Gastrocnemius medialis (tissue), 4 donors: ENCODE measurements at regions not wholly inside any gene's neighbourhood (a gene's known extent, or its start where the extent isn't known, plus 50 kb on each side); places are given as distances from the start of the nearest gene placed in this dataset.

Experiments used
- ATAC-seq, 2 donors: fragments of 150-250 bp; one replicate each; pipeline ENCODE4 v1.9.1; 2016
- DNase-seq, 2 donors: peaks; one replicate each; pipeline ENCODE4 v3.0.0-alpha.2; 2019
- H3K27ac ChIP-seq, 4 donors: fragments of 200-600 bp; sonication (generic); 1 replicate in 1 of 4; 2 replicates in 3 of 4; pipeline ENCODE4 v1.5.1; 2016 to 2018; ENCODE audit warnings: mild to moderate bottlenecking in 2 of 4, moderate library complexity in 1 of 4
- H3K27me3 ChIP-seq, 3 donors: fragments of 200-600 bp; sonication (generic) in 2 of 3; 1 replicate in 1 of 3; 2 replicates in 2 of 3; pipeline versions ENCODE4 v1.5.1 to v1.6.0; 2016 to 2019; ENCODE audit warnings: mild to moderate bottlenecking in 1 of 3, moderate library complexity in 1 of 3
- H3K36me3 ChIP-seq, 2 donors: fragments of 200-600 bp; sonication (generic) in 1 of 2; one replicate each; pipeline ENCODE4 v1.5.1; 2017 to 2018
- H3K4me1 ChIP-seq, 2 donors: fragments of 200-600 bp; sonication (generic) in 1 of 2; one replicate each; pipeline ENCODE4 v1.5.1; 2016 to 2017; ENCODE audit warnings: mild to moderate bottlenecking in 2 of 2
- H3K4me3 ChIP-seq, 4 donors: fragments of 200-600 bp; sonication (generic) in 3 of 4; 1 replicate in 1 of 4; 2 replicates in 3 of 4; pipeline ENCODE4 v1.5.1; 2016 to 2019; ENCODE audit warnings: mild to moderate bottlenecking in 2 of 4
- H3K9me3 ChIP-seq, 3 donors: fragments of 200-600 bp; sonication (generic) in 2 of 3; 1 replicate in 1 of 3; 2 replicates in 2 of 3; pipeline ENCODE4 v1.5.1; 2016 to 2019
- CTCF ChIP-seq, 5 experiments: fragments of 450-650 bp in 3 of 5; fragments of 200-600 bp in 2 of 5; sonication (generic) in 2 of 5; IDR thresholded peaks in 4 of 5; conservative IDR thresholded peaks in 1 of 5; 1 replicate in 4 of 5; 2 replicates in 1 of 5; pipeline ENCODE4 v1.5.1; 2016 to 2019; ENCODE audit warnings: antibody characterized with exemption in 5 of 5, mild to moderate bottlenecking in 3 of 5, moderate library complexity in 3 of 5
- POLR2A ChIP-seq, 2 donors: fragments of 450-650 bp; IDR thresholded peaks; one replicate each; pipeline ENCODE4 v1.6.1; 2017; ENCODE audit warnings: antibody characterized with exemption in 2 of 2, mild to moderate bottlenecking in 2 of 2, moderate library complexity in 2 of 2
- in situ Hi-C, 4 donors: fragments of 200-750 bp; cut with MboI; loops; one replicate each; pipeline versions ENCODE4 v1.15.0 to v1.8.0; 2017; ENCODE audit warnings: low sequenced_read_pairs in 4 of 4
- intact Hi-C: fragments of 100-400 bp; cut with DNase I; formaldehyde crosslinking; loops from one replicate; pipeline ENCODE4 v1.15.1; 2023; ENCODE audit warnings: low total_unique reads

DNA sequence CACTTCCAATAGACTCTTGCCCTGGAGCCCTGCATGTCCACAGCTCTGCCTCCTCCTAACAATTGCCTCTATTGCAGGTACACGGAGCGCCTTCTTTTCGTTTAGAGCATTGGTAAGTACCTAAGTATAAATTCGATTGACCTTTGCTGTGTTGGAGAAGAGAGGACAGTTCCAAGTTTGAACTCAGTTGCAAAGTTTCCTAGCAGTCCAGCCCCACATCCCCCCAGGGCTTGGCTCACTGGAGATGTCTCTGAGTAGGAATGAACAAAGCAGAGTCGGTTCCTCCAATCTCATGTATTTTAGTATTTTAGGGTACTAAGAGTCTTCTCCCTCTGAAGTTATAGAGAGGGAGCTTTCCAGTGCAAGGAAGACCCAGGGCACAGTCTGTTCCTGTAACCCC is 238.9 kb upstream of the AJAP1 start:
- in situ Hi-C loops (no loop called here), intact Hi-C loops (no loop called here)
- Histone ChIP-seq H3K4me1 (no peaks in the 10 kb centered on the region), H3K27ac (no peak overlapping the region), H3K27me3 (no peaks in the 10 kb centered on the region), H3K4me3 (no peak overlapping the region), H3K9me3 (no peaks in the 10 kb centered on the region), H3K36me3 (no peaks in the 10 kb centered on the region)
- TF ChIP-seq CTCF (IDR thresholded peaks at IDR 0.05 in 4 of 5, conservative IDR thresholded peaks at IDR 0.05 in 1 of 5) (no peak), POLR2A (IDR thresholded peaks at IDR 0.05) (no peak)
- DNase-seq (no peak), ATAC-seq (no peak)

DNA sequence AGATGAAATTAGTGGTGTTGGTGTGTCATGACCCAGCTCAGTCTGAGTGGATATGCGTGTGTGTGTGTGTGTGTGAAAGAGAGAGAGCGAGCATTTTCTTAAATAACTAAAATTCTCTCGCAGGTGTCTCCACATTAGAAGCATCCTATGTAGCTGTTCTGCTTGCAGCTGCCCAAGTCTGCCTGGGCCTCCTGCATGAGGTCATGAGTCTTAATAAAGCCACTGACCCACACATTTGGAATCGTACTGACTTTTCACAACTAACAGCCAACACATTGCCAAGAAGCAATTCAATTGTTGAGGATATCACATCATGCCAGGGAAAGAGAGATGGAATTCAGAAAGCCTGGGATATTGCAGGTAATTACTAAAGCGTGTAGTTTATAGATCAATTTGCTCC is 238.2 kb upstream of the AJAP1 start:
- H3K27ac ChIP-seq = no peak overlapping the region
- no peaks in the 10 kb centered on the region for H3K4me1 ChIP-seq
- no peak overlapping the region for H3K4me3 ChIP-seq
- TF ChIP-seq CTCF (IDR thresholded peaks at IDR 0.05 in 4 of 5, conservative IDR thresholded peaks at IDR 0.05 in 1 of 5) (no peak), POLR2A (IDR thresholded peaks at IDR 0.05) (no peak)
- ATAC-seq = no peak
- DNase-seq = no peak
- H3K27me3 ChIP-seq = no peaks in the 10 kb centered on the region
- intact Hi-C loops = no loop called here
- in situ Hi-C loops = no loop called here
- no peaks in the 10 kb centered on the region for H3K36me3 ChIP-seq
- H3K9me3 ChIP-seq = no peaks in the 10 kb centered on the region

- no peak for ATAC-seq
- in situ Hi-C loops = no loop called here
Observed at GRCh38 chr1:4418021-4418420, 236.4 kb upstream of the AJAP1 start.

DNA sequence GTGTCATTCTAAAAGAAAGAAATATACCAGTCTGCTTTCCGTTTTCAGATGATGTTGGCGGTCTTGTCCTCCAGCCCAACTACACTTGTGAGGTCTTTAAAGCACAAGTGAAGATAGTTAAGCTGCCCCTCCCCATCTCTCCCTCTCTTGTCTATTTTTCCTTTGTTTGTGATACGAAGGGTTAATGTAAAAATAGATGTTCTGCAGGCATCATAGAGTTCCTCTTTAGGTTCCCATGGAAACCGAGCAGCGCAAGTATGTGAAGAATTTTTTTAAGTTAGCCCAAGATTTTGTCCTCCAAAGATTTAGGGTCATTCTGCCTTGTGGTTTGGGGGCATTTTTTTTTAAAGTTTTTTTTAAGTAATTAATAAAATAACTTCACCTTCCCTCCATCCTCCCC is 232.4 kb upstream of the AJAP1 start:
- no peak for ATAC-seq
- intact Hi-C loops = no loop called here
- DNase-seq = no peak
- Histone ChIP-seq H3K4me1 (no peaks in the 10 kb centered on the region), H3K4me3 (no peak overlapping the region), H3K9me3 (no peaks in the 10 kb centered on the region), H3K27me3 (no peaks in the 10 kb centered on the region), H3K36me3 (no peaks in the 10 kb centered on the region), H3K27ac (no peak overlapping the region)
- in situ Hi-C loops = no loop called here
- TF ChIP-seq POLR2A (IDR thresholded peaks at IDR 0.05) = no peak

More at GRCh38 chr1:4418021-4418420, 236.4 kb upstream of the AJAP1 start:
- Histone ChIP-seq H3K36me3 (no peaks in the 10 kb centered on the region), H3K4me3 (no peak overlapping the region), H3K27ac (no peak overlapping the region), H3K9me3 (no peaks in the 10 kb centered on the region), H3K4me1 (no peaks in the 10 kb centered on the region), H3K27me3 (no peaks in the 10 kb centered on the region)
- no peak for DNase-seq
- intact Hi-C loops = no loop called here
- TF ChIP-seq POLR2A (IDR thresholded peaks at IDR 0.05) (no peak), CTCF (IDR thresholded peaks at IDR 0.05 in 4 of 5, conservative IDR thresholded peaks at IDR 0.05 in 1 of 5) (no peak)

GRCh38 chr1:4422504-4423289 is 231.7 kb upstream of the AJAP1 start:
- Histone ChIP-seq H3K9me3 (no peaks in the 10 kb centered on the region), H3K27me3 (no peaks in the 10 kb centered on the region), H3K36me3 (no peaks in the 10 kb centered on the region), H3K4me1 (no peaks in the 10 kb centered on the region), H3K27ac (no peak overlapping the region), H3K4me3 (no peak overlapping the region)
- TF ChIP-seq POLR2A (IDR thresholded peaks at IDR 0.05) (no peak), CTCF (IDR thresholded peaks at IDR 0.05 in 4 of 5, conservative IDR thresholded peaks at IDR 0.05 in 1 of 5) (no peak)
- intact Hi-C loops (no loop called here), in situ Hi-C loops (no loop called here)
- ATAC-seq = no peak
- DNase-seq = no peak
